Adrenal gland (tissue), 9 donors: ENCODE measurements at regions not wholly inside any gene's neighbourhood (a gene's known extent, or its start where the extent isn't known, plus 50 kb on each side); places are given as distances from the start of the nearest gene placed in this dataset.

Source experiments
- DNase-seq, 7 donors: peaks; one replicate each; pipeline ENCODE4 v3.0.0-alpha.2; 2019 to 2020
- H3K27ac ChIP-seq, 5 donors: fragments of 200-600 bp; sonication (generic) in 4 of 5; 1 replicate in 3 of 5; 2 replicates in 2 of 5; pipeline versions ENCODE4 v1.5.1 to v1.8.0; 2016 to 2020; ENCODE audit warnings: mild to moderate bottlenecking in 1 of 5
- H3K27me3 ChIP-seq: fragments of 200-600 bp; 2 replicates; pipeline ENCODE4 v1.8.0; 2021
- H3K36me3 ChIP-seq, 2 donors: fragments of 200-600 bp; replicated peaks in 1 of 2; 1 replicate in 1 of 2; 2 replicates in 1 of 2; pipeline versions ENCODE4 v1.5.1 to v1.8.0; 2018 to 2022
- H3K4me1 ChIP-seq, 2 donors: fragments of 200-600 bp; replicated peaks in 1 of 2; 1 replicate in 1 of 2; 2 replicates in 1 of 2; pipeline versions ENCODE4 v1.5.1 to v1.8.0; 2018 to 2021
- H3K4me3 ChIP-seq, 4 donors: fragments of 200-600 bp; sonication (generic) in 3 of 4; one replicate each; pipeline ENCODE4 v1.5.1; 2016 to 2018
- H3K9me3 ChIP-seq, 3 donors: fragments of 200-600 bp; sonication (generic) in 1 of 3; replicated peaks in 1 of 3; 1 replicate in 2 of 3; 2 replicates in 1 of 3; pipeline versions ENCODE4 v1.5.1 to v1.8.0; 2016 to 2021
- POLR2A ChIP-seq, 2 donors: fragments of 450-650 bp; IDR thresholded peaks; one replicate each; pipeline ENCODE4 v1.6.1; 2017; ENCODE audit warnings: antibody characterized with exemption in 2 of 2, mild to moderate bottlenecking in 2 of 2, moderate library complexity in 1 of 2
- WGBS, 4 donors: extraction: QIAGEN DNeasy Blood & Tissue Kit in 2 of 4; methylation state at CpG; one replicate each; pipeline versions ENCODE4 v1.1.5 to v1.1.7; 2013 to 2017; 5-methylcytosine and 5-hydroxymethylcytosine counted together
- intact Hi-C, 2 donors: fragments of 100-400 bp; cut with DNase I; formaldehyde crosslinking; loops; one replicate each; pipeline versions ENCODE4 v1.14.1 to v1.15.0; 2022 to 2023
- TF ChIP-seq, protein P1 (sequence below), 6 experiments: fragments of 450-650 bp in 4 of 6; fragments of 200-600 bp in 2 of 6; sonication (generic) in 1 of 6; IDR thresholded peaks; 1 replicate in 5 of 6; 2 replicates in 1 of 6; pipeline versions ENCODE4 v1.5.1 to v1.8.0; 2016 to 2021; ENCODE audit warnings: antibody characterized with exemption in 6 of 6, mild to moderate bottlenecking in 2 of 6, moderate library complexity in 1 of 6
- donor health status: healthy with polysubstance abuse.
- donor health status: Bipolar disorder and iron deficiency.
- donor health status: DM: yes; HTN: yes; CAD: no.
- donor health status: DM: no; HTN: no; CAD: no.
- donor health status: DM: no; HTN: no; CAD: no.

DNA sequence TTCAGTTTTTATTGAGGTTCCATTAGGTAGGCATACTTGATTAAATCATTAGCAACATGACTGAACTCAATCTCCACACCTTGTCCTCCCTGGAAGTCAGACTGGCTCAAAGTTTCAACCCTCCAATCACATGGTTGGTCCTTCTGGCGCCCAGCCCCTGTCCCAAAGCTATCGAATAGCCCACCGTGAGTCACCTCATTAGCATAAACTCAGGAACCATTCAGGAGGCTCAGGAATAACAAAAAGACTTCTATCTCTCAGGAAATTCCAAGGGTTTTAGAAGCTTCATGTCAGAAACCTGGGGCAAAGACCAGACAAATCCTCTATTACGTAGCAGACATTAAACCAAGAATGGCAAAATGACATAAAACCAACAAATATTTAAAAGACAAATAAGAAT lies 78.6 kb downstream of the RGS2 start:
- Histone ChIP-seq H3K9me3 (no peaks in the 10 kb centered on the region), H3K27ac (no peak overlapping the region), H3K36me3 (no peaks in the 10 kb centered on the region), H3K27me3 (no peaks in the 10 kb centered on the region), H3K4me1 (no peaks in the 10 kb centered on the region), H3K4me3 (no peak overlapping the region)
- no peak for DNase-seq
- TF ChIP-seq, protein P1, sequence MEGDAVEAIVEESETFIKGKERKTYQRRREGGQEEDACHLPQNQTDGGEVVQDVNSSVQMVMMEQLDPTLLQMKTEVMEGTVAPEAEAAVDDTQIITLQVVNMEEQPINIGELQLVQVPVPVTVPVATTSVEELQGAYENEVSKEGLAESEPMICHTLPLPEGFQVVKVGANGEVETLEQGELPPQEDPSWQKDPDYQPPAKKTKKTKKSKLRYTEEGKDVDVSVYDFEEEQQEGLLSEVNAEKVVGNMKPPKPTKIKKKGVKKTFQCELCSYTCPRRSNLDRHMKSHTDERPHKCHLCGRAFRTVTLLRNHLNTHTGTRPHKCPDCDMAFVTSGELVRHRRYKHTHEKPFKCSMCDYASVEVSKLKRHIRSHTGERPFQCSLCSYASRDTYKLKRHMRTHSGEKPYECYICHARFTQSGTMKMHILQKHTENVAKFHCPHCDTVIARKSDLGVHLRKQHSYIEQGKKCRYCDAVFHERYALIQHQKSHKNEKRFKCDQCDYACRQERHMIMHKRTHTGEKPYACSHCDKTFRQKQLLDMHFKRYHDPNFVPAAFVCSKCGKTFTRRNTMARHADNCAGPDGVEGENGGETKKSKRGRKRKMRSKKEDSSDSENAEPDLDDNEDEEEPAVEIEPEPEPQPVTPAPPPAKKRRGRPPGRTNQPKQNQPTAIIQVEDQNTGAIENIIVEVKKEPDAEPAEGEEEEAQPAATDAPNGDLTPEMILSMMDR (IDR thresholded peaks at IDR 0.05): no peak
- no peak for TF ChIP-seq POLR2A (IDR thresholded peaks at IDR 0.05)
- intact Hi-C loops: no loop called here
- 81 to 86% (median 86%) methylated on average over 4 of the region's 4 CpGs for WGBS, 4 donors

DNA sequence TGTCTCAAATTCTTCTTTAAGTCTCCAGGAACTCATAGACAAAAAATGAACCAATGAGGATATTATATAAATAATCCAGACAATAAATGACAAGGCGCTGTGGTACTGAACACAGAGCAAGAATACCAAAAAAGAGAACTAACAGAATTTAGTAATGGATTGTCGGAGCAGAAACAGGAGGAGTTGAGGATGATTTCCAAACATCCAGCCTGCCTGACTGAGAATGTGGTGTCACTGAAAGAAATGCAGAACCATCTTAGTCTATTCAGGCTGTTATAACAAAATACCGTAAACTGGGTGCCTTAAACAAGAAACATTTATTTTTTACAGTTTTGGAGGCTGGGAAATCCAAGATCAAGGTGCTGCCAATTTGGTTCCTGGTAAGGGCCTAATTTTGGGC lies 79.7 kb downstream of the RGS2 start:
- Histone ChIP-seq H3K4me3 (no peak overlapping the region), H3K9me3 (no peaks in the 10 kb centered on the region), H3K4me1 (no peaks in the 10 kb centered on the region), H3K36me3 (no peaks in the 10 kb centered on the region), H3K27ac (no peak overlapping the region), H3K27me3 (no peaks in the 10 kb centered on the region)
- TF ChIP-seq, protein P1 (IDR thresholded peaks at IDR 0.05): no peak
- TF ChIP-seq POLR2A (IDR thresholded peaks at IDR 0.05): no peak
- no peak for DNase-seq
- 60 to 97% (median 64%) methylated on average over 3 of the region's 3 CpGs for WGBS, 4 donors
- intact Hi-C loops: no loop called here

DNA sequence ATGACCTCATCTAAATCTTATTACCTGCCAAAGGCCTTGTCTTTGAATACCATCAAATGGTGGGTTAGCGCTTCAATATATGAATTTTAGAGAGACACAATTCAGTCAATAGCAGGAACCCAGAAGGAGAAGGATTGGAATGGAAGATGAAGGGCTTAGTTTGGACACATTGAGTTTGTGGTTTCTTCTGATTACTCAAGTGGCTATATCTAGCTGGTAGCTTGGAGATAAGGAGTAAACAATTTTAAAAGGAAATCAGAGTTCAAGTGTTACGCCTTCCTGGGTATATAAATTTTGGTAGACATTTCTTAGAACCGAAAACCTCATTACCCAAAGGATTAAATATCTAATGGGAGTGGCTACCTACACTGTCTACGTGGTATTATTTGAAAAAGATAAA lies 80.2 kb downstream of the RGS2 start:
- DNase-seq: no peak
- intact Hi-C loops: no loop called here
- Histone ChIP-seq H3K27me3 (no peaks in the 10 kb centered on the region), H3K36me3 (no peaks in the 10 kb centered on the region), H3K4me3 (no peak overlapping the region), H3K9me3 (no peaks in the 10 kb centered on the region), H3K27ac (no peak overlapping the region), H3K4me1 (no peaks in the 10 kb centered on the region)
- WGBS, 4 donors: 86 to 91% (median 89%) methylated on average over 4 of the region's 4 CpGs
- TF ChIP-seq POLR2A (IDR thresholded peaks at IDR 0.05): no peak
- TF ChIP-seq, protein P1 (IDR thresholded peaks at IDR 0.05): no peak

DNA sequence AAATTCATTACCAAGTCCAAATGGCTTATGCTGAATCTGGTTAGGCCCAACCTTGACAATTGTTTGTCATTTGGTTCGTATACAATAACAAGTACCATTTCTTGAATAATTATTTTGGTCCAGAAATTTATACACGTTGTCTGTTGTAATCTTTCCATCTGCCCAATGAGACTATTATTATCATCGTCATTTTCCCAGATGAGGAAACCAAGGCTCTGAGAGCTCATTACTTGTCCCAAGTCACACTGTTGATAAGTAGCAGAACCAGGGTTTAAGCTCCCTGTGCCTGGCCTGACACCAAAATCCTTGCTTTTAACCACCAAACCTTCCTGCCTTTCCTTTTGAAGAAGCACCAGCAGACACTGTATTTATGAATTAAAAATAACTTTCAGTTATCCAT lies 81.3 kb downstream of the RGS2 start:
- no peaks in the 10 kb centered on the region for H3K36me3 ChIP-seq
- H3K9me3 ChIP-seq: no peaks in the 10 kb centered on the region
- no peak overlapping the region for H3K27ac ChIP-seq
- WGBS, 4 donors: 88 to 94% (median 91%) methylated on average over 3 of the region's 3 CpGs
- no peak for DNase-seq
- H3K4me3 ChIP-seq: no peak overlapping the region
- H3K27me3 ChIP-seq: no peaks in the 10 kb centered on the region
- TF ChIP-seq, protein P1 (IDR thresholded peaks at IDR 0.05): no peak
- TF ChIP-seq POLR2A (IDR thresholded peaks at IDR 0.05): no peak
- H3K4me1 ChIP-seq: no peaks in the 10 kb centered on the region
- intact Hi-C loops: no loop called here
